ENCODE measurements at regions not wholly inside any gene's neighbourhood (a gene's known extent, or its start where the extent isn't known, plus 50 kb on each side); places are given as distances from the start of the nearest gene placed in this dataset.

GRCh38 chr2:16124881-16125613, 184.7 kb downstream of the MYCN start:
- no peak for DNase-seq

DNA sequence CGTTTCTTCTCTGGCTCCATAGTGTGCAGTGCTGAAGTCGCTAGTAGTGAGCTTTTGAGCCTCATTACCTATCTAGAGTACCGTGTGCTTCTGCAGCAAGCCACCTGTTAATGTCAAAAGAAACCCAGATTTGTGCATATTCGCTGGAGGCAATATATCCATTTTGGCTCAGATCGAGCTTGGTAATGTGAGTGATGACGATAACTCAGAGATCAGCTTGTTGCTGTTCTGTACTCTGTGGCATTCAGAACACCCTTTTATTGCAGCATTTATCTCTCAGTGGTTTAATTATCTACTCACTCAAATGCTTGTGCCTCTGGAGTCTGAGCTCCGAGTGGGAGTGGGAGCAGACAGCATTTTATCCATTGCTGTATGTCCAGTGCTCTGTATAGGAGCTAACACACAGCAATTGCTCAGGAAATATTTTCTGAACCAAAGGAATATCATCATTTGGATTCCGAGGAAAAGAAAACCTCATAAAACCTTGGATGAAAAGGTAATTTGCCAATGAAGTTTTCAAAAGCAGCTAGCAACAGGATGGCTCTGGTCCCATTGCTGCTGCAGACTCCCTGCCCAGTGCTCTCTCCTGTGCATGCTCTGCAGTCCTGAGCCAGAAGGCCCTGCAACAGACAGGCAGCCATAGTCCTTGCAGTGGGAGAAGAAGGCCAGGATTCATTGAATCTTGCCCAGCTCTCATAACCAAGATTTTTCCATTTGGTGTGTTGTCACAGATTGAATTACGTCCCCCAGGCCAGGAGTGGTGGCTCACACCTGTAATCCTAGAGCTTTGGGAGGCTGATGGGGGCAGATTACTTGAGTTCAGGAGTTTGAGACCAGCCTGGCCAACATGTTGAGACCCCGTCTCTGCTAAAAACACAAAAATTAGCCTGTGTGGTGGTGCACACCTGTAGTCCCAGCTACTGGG, 183.8 kb downstream of the MYCN start:
- no peak for DNase-seq

DNA sequence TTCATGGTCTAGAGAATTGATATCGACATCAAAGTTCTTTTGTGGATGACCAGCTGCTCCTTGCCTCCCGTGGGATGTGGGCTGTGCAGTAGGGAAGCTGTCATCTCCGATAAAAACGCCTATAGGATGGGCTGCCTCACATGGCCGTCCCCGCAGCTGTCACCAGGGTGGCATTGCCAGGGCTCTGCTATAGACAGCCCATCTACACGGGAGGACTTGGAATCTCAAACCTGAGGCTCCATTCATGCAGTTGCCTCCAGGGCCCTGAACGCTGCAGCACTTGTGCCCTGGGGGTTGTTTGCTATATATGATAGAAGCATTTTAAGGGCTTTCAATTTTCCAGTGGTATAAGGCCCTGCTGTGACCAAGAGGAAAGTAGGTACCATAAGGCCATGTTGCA, 183.1 kb downstream of the MYCN start:
- DNase-seq: no peak

GRCh38 chr2:16122556-16122955, 182.2 kb downstream of the MYCN start:
- no peak for DNase-seq

DNA sequence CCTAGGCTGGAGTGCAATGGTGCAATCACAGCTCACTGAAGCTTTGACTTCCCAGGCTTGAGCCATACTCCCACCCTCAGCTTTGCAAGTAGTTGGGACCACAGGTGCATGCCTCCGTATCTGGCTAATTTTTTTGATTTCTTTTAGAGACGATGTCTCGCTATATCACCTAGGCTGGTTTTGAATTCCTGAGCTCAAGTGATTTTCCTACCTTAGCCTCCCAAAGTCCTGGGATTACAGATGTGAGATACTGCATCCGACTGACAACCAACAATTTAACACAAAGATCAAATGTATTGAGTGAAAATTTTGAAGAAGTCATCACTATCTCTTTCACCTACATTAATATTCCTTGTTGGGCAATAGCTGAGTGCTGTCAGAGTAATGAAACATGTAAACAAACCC, 181.6 kb downstream of the MYCN start:
- no peak for DNase-seq

- no peak for DNase-seq
These were observed 181.1 kb downstream of the MYCN start for GRCh38 chr2:16121231-16121985.

- DNase-seq: no peak
These were observed 180.3 kb downstream of the MYCN start for GRCh38 chr2:16120591-16121180.

DNA sequence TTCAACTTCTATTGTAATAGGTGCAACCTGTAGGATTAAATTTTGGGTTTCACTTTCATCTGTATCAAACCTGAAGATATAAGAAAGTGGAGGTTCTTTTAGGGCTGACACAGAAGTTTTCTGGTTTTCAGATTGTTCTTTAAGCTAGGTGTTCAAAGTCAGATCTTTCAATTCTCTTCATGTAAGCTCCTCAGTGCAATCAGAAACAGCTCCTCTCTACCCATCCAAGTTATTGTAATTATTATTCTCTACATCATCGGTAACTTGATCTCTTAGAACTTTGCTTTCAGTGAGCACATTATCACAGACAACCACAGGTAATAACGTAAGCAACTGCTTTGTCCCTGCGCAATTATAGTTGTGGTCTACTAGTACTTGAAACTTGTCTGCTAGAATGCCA, 179.4 kb downstream of the MYCN start:
- DNase-seq: no peak

DNA sequence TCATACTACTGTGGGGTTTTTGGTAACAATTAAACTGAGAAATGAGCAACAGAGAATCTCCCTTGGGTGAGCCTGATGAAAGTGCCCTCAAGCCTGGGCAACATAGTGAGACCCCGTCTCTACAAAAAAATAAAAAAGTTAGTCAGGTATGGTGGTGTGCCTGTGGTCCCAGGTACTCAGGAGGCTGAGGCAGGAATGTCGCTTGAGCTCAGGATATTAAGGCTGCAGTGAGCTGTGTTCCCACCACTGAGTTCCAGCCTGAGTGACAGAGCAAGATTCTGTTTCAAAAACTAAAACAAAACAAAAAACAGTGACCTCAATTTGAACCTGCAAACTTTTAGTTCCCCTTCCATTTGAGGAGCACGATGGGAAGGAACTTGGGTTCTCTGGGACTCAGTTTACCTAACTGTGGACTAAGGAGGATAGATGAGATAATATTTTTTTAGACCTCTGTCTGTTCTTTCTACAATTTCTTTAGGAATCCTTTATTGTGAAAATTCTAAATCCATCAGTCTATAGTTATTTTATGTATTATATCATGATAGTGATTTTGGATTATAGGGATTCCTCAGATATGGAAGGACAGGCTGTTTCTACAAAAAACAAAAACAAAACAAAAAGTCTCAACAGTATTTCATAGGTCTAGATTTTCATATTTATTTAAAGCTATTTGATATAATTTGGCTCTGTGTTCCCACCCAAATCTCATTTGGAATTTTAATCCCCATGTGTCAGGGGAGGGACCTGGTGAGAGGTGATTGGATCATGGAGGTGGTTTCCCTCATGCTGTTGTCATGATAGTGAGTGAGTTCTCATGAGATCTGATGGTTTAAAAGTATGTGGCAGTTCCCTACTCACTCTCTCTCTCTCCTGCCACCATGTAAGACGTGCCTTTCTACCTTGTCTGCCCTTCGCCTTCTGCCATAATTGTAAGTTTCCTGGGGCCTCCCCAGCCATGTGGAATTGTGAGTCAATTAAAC, 178.6 kb downstream of the MYCN start:
- no peak for DNase-seq

DNA sequence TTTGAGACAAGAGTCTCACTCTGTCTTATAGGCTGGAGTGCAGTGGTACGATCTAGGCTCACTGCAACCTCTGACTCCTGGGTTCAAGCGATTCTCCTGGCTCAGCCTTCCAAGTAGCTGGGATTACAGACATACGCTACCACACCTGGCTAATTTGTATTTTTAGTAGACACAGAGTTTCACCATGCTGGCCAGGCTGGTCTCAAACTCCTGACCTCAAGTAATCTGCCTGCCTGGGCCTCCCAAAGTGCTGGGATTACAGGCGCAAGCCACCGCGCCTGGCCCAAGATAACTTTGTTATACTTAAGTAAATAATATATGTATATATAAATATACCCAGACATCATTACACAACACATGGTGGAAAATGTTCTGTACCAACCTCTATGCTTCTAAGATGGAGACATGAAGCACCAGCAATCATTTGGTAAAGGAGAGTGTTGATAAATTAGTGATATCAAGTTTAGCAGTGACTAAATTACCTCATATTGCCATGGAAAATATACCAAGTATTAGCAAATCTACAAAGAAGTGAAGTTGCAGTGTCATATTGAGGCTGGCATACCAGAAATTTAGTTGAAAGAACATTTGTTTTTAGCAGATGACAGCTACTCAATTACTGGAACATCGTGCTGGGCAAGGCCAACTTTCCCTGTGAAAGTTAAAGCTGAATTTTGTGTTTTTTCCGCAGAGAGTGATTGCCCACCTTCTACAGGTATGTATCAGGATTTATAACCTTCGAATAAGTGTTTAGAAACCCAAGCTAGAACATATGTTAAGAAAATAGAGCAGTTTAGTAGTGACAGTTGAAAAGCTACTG, 177.7 kb downstream of the MYCN start:
- DNase-seq: no peak

GRCh38 chr2:16117021-16117700, 176.8 kb downstream of the MYCN start:
- DNase-seq: no peak

GRCh38 chr2:16115881-16116830, 175.8 kb downstream of the MYCN start:
- DNase-seq: no peak

DNA sequence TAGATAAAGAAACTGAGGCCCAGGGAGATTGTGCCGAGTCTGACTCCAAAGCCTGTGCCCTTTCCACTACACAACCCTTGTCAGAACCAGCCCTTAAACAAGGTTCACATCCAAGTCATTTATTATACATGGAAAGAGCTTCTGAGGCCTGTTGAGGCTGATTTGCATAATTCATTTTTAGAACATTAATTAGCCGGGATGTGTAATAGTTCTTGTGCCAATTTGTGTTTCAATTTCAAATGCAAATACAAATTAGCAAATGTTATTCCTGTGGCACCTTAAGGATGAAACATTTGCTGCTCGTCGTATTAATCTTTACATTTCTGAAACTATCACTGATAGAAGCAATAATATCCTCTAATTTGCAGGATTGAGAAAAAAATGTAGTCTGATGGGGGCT, 174.9 kb downstream of the MYCN start:
- DNase-seq: no peak

DNA sequence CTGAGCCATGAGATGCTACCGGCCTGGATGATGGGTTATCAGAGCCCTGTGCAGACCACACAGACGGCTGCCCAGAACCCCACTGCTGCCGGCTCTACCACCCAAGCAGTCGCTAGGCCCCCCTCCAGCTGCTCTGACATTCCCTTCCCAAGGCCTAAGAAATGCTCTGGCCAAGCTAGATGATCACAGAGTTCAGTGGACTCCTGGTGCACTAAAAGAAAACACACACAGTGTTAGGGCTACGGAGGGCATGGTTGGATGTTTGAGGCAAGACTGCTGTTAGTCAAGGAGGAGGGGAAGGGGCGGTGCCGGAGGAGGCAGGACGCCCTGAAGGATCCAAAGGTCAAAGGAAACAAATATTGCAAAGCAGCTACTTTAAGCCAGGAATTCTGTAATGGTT, 174.5 kb downstream of the MYCN start:
- DNase-seq: no peak

GRCh38 chr2:16114070-16114469, 173.7 kb downstream of the MYCN start:
- no peak for DNase-seq

DNA sequence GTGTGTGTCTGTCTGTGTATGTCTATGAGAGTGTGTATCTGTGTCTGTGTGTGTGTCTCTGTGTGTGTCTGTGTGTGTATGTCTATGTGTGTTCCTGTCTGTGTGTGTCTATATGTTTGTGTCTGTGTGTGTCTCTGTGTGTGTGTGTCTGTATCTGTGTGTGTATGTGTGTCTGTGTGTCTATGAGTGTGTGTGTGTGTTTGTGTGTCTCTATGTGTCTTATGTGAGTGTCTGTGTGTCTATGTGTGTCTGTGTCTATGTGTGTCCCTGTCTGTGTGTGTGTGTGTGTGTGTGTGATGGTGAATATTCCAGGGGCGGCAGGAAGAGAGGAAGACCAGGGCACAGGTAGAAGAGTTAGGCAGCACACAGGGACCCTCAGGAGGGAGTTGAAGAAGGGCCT, 173.2 kb downstream of the MYCN start:
- no peak for DNase-seq

- DNase-seq: no peak
These were observed 172.7 kb downstream of the MYCN start for GRCh38 chr2:16112972-16113560.

GRCh38 chr2:16112251-16112971, 172.1 kb downstream of the MYCN start:
- DNase-seq: no peak

All from T-helper 9 cell (primary cell).